ENCODE measurements at regions not wholly inside any gene's neighbourhood (a gene's known extent, or its start where the extent isn't known, plus 50 kb on each side); places are given as distances from the start of the nearest gene placed in this dataset.

- no peak for TF ChIP-seq CTCF (IDR thresholded peaks at IDR 0.05; ENCODE audit: low read length)
- no peak for TF ChIP-seq EZH2phosphoT487 (IDR thresholded peaks at IDR 0.05; ENCODE audit: low read length)
- TF ChIP-seq EZH2 (optimal IDR thresholded peaks at IDR 0.05; ENCODE audit: low read depth, low read length), result no peak
Measured at GRCh38 chr2:39570130-39570555, 95.6 kb upstream of the TMEM178A start.
